T-cell (primary cell): ENCODE measurements at regions not wholly inside any gene's neighbourhood (a gene's known extent, or its start where the extent isn't known, plus 50 kb on each side); places are given as distances from the start of the nearest gene placed in this dataset.

Experiments used
- ATAC-seq, 4 experiments: fragments of 200-7000 bp in 3 of 4; fragments of 150-1000 bp in 1 of 4; cut with Tn5 transposase; replicated peaks in 1 of 4; 1 replicate in 3 of 4; 2 replicates in 1 of 4; pipeline ENCODE4 v1.10.0; 2021; ENCODE audit warnings: moderate library complexity in 3 of 4, mild to moderate bottlenecking in 2 of 4, moderate number of reproducible peaks in 1 of 4
- CTCF ChIA-PET, 2 donors: fragments of 300-600 bp; sonication (Branson Sonifier 250); formaldehyde crosslinking; loops; one replicate each; lab custom pipeline; 2022; ENCODE audit warnings: antibody characterized with exemption in 2 of 2; lab: Charles Lee
- POLR2A ChIA-PET, 2 donors: fragments of 300-600 bp; sonication (Branson Sonifier 250); formaldehyde crosslinking; loops; one replicate each; lab custom pipeline; 2022; ENCODE audit warnings: antibody characterized with exemption in 2 of 2; lab: Charles Lee
- DNase-seq, 35 experiments: peaks; one replicate each; pipeline versions ENCODE4 v3.0.0 to v3.0.0-alpha.2; 2013 to 2023
- H3K27ac ChIP-seq: one replicate; pipeline ENCODE4 v1.5.1; 2013; ENCODE audit warnings: low read length
- H3K27me3 ChIP-seq, 2 experiments: replicated peaks in 1 of 2; 1 replicate in 1 of 2; 2 replicates in 1 of 2; pipeline versions ENCODE4 v1.6.1 to v1.7.0; 2013; ENCODE audit warnings: low read length in 1 of 2, mixed read lengths in 1 of 2; ENCODE audit not compliant: control insufficient read depth in 2 of 2, insufficient read depth in 2 of 2; ENCODE audit errors: extremely low read depth in 1 of 2
- H3K36me3 ChIP-seq, 2 donors: 1 replicate in 1 of 2; 2 replicates in 1 of 2; pipeline versions ENCODE4 v1.6.1 to v1.7.0; 2013; ENCODE audit warnings: low read length in 1 of 2; ENCODE audit not compliant: control insufficient read depth in 2 of 2, insufficient read depth in 1 of 2; ENCODE audit errors: extremely low read depth in 1 of 2
- H3K4me1 ChIP-seq, 2 experiments: 1 replicate in 1 of 2; 2 replicates in 1 of 2; pipeline versions ENCODE4 v1.6.1 to v1.7.0; 2013; ENCODE audit warnings: low read length in 2 of 2, mixed read lengths in 1 of 2; ENCODE audit not compliant: insufficient read depth in 2 of 2, control insufficient read depth in 1 of 2; ENCODE audit errors: extremely low read depth in 1 of 2
- H3K4me3 ChIP-seq, 2 donors: 1 replicate in 1 of 2; 2 replicates in 1 of 2; pipeline versions ENCODE4 v1.5.1 to v1.7.0; 2013; ENCODE audit warnings: mild to moderate bottlenecking in 2 of 2, low read length in 1 of 2, moderate library complexity in 1 of 2; ENCODE audit not compliant: control insufficient read depth in 1 of 2; ENCODE audit errors: extremely low read depth in 1 of 2
- H3K9me3 ChIP-seq: 2 replicates; pipeline ENCODE4 v1.7.0; 2013
- H3K27ac Mint-ChIP-seq, 2 donors: one replicate each; pipeline ENCODE4 v1.8.0; 2020 to 2021; ENCODE audit warnings: mild to moderate bottlenecking in 2 of 2, mixed read lengths in 2 of 2
- H3K27me3 Mint-ChIP-seq, 2 donors: one replicate each; pipeline ENCODE4 v1.8.0; 2021 to 2022; ENCODE audit warnings: mixed read lengths in 2 of 2
- H3K36me3 Mint-ChIP-seq: one replicate; pipeline ENCODE4 v1.8.0; 2021; ENCODE audit warnings: mixed read lengths
- H3K4me1 Mint-ChIP-seq, 3 donors: one replicate each; pipeline ENCODE4 v1.8.0; 2020 to 2022; ENCODE audit warnings: mixed read lengths in 3 of 3, mild to moderate bottlenecking in 1 of 3
- H3K4me3 Mint-ChIP-seq, 3 donors: one replicate each; pipeline ENCODE4 v1.8.0; 2020 to 2022; ENCODE audit warnings: mild to moderate bottlenecking in 3 of 3, mixed read lengths in 3 of 3, moderate library complexity in 3 of 3
- H3K9me3 Mint-ChIP-seq, 3 donors: one replicate each; pipeline ENCODE4 v1.8.0; 2020 to 2022; ENCODE audit warnings: mixed read lengths in 3 of 3
- WGBS: methylation state at CpG from one replicate; pipeline ENCODE4 v1.1.5; 2013; ENCODE audit warnings: missing lambda C conversion rate; ENCODE audit not compliant: insufficient coverage; 5-methylcytosine and 5-hydroxymethylcytosine counted together

DNA sequence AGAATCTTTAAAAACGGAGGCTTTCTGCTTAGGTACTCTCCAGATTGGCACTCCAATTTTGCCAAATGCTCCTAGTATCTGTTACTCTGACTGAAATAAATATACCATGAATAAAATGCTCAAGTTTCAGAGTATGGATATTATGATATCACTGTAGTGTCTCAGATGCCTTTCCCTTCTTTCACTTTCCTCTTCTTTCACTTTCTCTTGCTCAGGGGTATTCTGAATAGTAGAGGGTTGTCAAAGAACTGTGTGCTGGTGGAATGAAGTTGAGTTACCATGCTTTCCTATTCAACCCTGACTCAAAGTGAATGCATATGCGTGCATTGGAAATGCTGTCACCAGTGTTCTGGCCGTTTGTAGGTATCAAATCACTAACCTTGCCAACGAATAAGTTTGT, 1015.2 kb upstream of the FANCL start:
- Mint-ChIP-seq H3K4me1 (no peaks in the 10 kb centered on the region), H3K9me3 (no peaks in the 10 kb centered on the region), H3K27ac (no peak overlapping the region), H3K36me3 (no peaks in the 10 kb centered on the region), H3K4me3 (no peak overlapping the region), H3K27me3 (no peaks in the 10 kb centered on the region)
- ATAC-seq: no peak
- H3K4me1 ChIP-seq: no peaks in the 10 kb centered on the region
- H3K36me3 ChIP-seq: no peaks in the 10 kb centered on the region
- no peaks in the 10 kb centered on the region for H3K27me3 ChIP-seq
- no peaks in the 10 kb centered on the region for H3K9me3 ChIP-seq
- H3K27ac ChIP-seq: no peak overlapping the region
- CTCF ChIA-PET: no interaction called here
- H3K4me3 ChIP-seq: no peak overlapping the region
- WGBS: no CpG with 5 or more reads among the region's 4 CpGs
- no peak for DNase-seq
- POLR2A ChIA-PET: no interaction called here

DNA sequence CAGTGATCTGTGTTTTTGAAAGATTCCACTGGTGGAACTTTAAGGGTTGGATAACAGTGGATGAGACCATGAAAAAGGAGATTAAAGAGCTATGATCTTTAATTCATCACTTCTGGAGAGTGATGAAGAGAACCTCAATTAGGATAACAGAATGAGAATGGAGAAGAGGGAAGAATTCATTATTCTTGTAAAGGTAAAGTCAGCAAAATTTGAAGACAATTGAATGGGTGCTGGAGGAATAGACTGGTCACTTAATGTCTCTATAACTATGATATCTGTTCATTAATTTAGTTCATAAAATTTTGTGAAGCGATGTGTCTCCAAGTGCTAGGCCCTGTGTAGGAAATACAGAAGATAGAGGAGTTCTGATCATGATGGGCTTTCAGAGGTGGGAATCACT, 1013.2 kb upstream of the FANCL start:
- Histone ChIP-seq H3K27me3 (no peaks in the 10 kb centered on the region), H3K9me3 (no peaks in the 10 kb centered on the region), H3K36me3 (no peaks in the 10 kb centered on the region), H3K4me3 (no peak overlapping the region), H3K4me1 (no peaks in the 10 kb centered on the region), H3K27ac (no peak overlapping the region)
- no peak for ATAC-seq
- H3K4me3 Mint-ChIP-seq: no peak overlapping the region
- POLR2A ChIA-PET: no interaction called here
- H3K36me3 Mint-ChIP-seq: no peaks in the 10 kb centered on the region
- H3K4me1 Mint-ChIP-seq: no peaks in the 10 kb centered on the region
- no peaks in the 10 kb centered on the region for H3K9me3 Mint-ChIP-seq
- no peaks in the 10 kb centered on the region for H3K27me3 Mint-ChIP-seq
- no CpG with 5 or more reads among the region's 1 CpG for WGBS
- DNase-seq: no peak
- no peak overlapping the region for H3K27ac Mint-ChIP-seq
- CTCF ChIA-PET: no interaction called here

DNA sequence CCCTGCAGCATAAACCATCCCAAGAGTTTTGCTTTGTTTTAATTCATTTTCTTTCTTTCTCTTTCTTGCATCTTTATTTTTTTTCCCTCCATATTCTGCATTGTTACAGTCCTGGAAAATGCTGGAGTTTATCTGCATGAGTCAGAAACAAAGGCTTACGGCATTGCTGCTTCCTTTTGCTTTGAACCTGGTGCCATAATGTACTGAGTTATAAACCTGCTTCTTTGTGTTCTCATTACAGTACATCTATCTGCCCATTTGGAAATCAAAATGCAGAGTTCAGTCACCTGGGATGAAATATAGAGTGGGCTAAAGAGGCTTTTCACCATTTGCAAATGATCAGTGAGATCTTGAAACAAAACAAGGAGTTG, 1009.2 kb upstream of the FANCL start:
- no peak overlapping the region for H3K4me3 ChIP-seq
- Mint-ChIP-seq H3K36me3 (no peaks in the 10 kb centered on the region), H3K27ac (no peak overlapping the region), H3K4me1 (no peaks in the 10 kb centered on the region), H3K27me3 (peaks cover 0 to 9% of the 10 kb centered on the region in 2 donors), H3K9me3 (no peaks in the 10 kb centered on the region), H3K4me3 (no peak overlapping the region)
- H3K27ac ChIP-seq: no peak overlapping the region
- H3K27me3 ChIP-seq: no peaks in the 10 kb centered on the region
- WGBS: 83% methylated on average over 1 of the region's 1 CpG
- H3K9me3 ChIP-seq: no peaks in the 10 kb centered on the region
- H3K36me3 ChIP-seq: no peaks in the 10 kb centered on the region
- no peaks in the 10 kb centered on the region for H3K4me1 ChIP-seq
- ATAC-seq (no peak), DNase-seq (no peak)
- POLR2A ChIA-PET: no interaction called here
- CTCF ChIA-PET: no interaction called here

DNA sequence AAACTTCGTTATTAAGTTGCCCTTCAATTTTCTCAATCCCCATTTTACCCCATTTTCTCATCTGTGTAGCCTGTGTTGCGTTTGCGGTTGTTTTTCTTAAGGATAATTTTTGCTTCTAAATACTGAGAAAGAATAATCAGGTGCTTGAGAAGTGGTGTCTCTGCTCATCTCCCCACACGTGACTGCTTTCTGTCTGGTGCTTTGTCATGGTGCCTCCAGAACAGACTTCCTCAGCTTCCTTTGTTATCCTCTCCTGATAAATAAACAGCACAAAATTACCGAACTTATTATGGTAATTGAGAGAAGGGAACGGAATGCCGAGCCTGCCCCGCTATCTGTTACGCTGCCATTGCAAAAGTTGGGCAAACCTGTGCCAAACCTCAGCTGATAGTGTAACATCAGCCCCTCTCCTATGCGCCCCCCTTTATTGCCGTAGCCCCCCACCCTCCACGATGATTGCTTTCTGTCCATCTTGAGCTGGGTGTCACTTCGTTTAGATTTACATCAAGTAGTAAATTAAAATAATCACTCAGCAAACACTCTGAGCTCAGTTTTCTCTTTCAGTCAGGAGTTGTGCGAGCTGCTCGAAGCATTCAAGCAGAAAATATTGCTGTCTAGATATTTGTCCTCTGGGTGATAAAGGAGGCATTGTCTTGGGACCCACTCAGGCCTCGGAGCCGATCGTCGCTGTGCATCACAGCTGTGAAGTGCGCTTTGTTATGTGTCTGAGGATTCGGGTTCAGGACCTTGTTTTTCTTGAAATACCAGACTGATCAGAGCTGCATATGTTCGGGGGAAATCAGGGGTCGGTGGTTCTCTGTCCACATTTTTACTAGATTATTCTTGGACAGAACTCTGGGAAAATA, 1008.5 kb upstream of the FANCL start:
- Mint-ChIP-seq H3K27me3 (peaks cover 0 to 11% of the 10 kb centered on the region in 2 donors), H3K27ac (no peak overlapping the region), H3K4me1 (no peaks in the 10 kb centered on the region), H3K4me3 (no peak overlapping the region), H3K9me3 (no peaks in the 10 kb centered on the region), H3K36me3 (no peaks in the 10 kb centered on the region)
- POLR2A ChIA-PET: no interaction called here
- Histone ChIP-seq H3K9me3 (no peaks in the 10 kb centered on the region), H3K4me1 (no peaks in the 10 kb centered on the region), H3K4me3 (no peak overlapping the region), H3K27ac (no peak overlapping the region), H3K36me3 (no peaks in the 10 kb centered on the region), H3K27me3 (no peaks in the 10 kb centered on the region)
- CTCF ChIA-PET: no interaction called here
- DNase-seq (no peak), ATAC-seq (no peak)
- WGBS: 82% methylated on average over 13 of the region's 23 CpGs

DNA sequence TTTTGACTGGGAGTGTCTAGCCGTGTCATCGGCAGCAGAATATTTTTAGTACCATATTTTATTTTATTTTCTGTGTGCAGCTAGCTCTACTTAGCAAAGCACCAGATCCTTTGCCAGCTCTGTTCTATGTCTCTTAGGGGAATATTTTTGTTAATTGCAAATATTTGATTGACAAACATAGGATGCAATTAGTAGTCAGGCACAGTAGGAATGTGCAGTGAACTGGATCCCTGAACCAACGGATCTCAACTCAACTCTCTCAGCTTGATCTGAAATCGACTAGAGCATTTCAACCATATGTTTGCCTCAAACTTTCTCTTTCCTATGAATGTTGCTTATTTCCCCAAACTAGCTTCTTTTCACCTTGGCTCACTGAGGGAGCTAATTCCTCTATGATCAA, 998.0 kb upstream of the FANCL start:
- Histone ChIP-seq H3K27me3 (no peaks in the 10 kb centered on the region), H3K36me3 (no peaks in the 10 kb centered on the region), H3K27ac (no peak overlapping the region), H3K9me3 (no peaks in the 10 kb centered on the region), H3K4me3 (no peak overlapping the region), H3K4me1 (no peaks in the 10 kb centered on the region)
- DNase-seq (no peak), ATAC-seq (no peak)
- no peaks in the 10 kb centered on the region for H3K36me3 Mint-ChIP-seq
- ChIA-PET POLR2A (no interaction called here), CTCF (interaction anchor here in 1 of 2 donors (0.7 kb wide), 1 partner anchor 1311 kb away, joined by 3 read pairs; no protein-coding TSS in a partner anchor)
- no peak overlapping the region for H3K27ac Mint-ChIP-seq
- WGBS: 65% methylated on average over 2 of the region's 4 CpGs
- H3K4me3 Mint-ChIP-seq: no peak overlapping the region
- H3K27me3 Mint-ChIP-seq: peaks cover 0 to 3% of the 10 kb centered on the region in 2 donors
- H3K4me1 Mint-ChIP-seq: no peaks in the 10 kb centered on the region
- H3K9me3 Mint-ChIP-seq: no peaks in the 10 kb centered on the region

DNA sequence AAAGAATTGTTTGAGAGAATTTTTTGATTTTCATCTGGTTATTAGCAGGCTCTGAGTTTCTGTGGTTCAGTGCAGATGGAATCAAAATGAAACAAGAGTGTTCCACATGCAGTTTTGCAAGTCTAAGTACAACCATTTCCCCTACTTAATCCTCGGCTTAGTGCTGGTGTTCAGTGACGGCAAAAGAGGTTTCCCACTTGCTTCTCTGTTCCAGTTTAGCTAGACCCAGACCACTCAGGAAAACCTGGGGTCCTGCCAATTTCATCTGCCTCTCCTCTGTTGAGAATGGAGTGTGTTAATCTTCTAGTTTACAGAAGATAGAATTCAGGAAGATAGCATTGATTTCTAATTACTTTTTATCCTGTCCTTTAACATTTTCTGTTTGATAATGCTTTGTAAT, 996.2 kb upstream of the FANCL start:
- Histone ChIP-seq H3K9me3 (no peaks in the 10 kb centered on the region), H3K27ac (no peak overlapping the region), H3K27me3 (no peaks in the 10 kb centered on the region), H3K4me3 (no peak overlapping the region), H3K36me3 (no peaks in the 10 kb centered on the region), H3K4me1 (no peaks in the 10 kb centered on the region)
- no peak for DNase-seq
- POLR2A ChIA-PET: no interaction called here
- Mint-ChIP-seq H3K4me1 (no peaks in the 10 kb centered on the region), H3K36me3 (no peaks in the 10 kb centered on the region), H3K4me3 (no peak overlapping the region), H3K27me3 (peaks cover 0 to 3% of the 10 kb centered on the region in 2 donors), H3K9me3 (no peaks in the 10 kb centered on the region), H3K27ac (no peak overlapping the region)
- ATAC-seq: no peak
- CTCF ChIA-PET: no interaction called here
- 100% methylated on average over 1 of the region's 2 CpGs for WGBS
